ENCODE measurements at regions not wholly inside any gene's neighbourhood (a gene's known extent, or its start where the extent isn't known, plus 50 kb on each side); places are given as distances from the start of the nearest gene placed in this dataset.

- intact Hi-C loops (cut with micrococcal nuclease): no loop called here
Measured at GRCh38 chr2:240333985-240334384, 101.5 kb upstream of the GPC1 start.

GRCh38 chr2:240335061-240335460 is 100.4 kb upstream of the GPC1 start:
- 100% methylated on average over 2 of the region's 3 CpGs for WGBS (ENCODE audit: insufficient coverage)
- no peak overlapping the region for H3K4me2 ChIP-seq (replicated peaks; ENCODE audit: extremely low read depth, low read length, poor library complexity, severe bottlenecking)
- H3K4me3 Mint-ChIP-seq: no peak overlapping the region

More at GRCh38 chr2:240333985-240334384, 101.5 kb upstream of the GPC1 start:
- no peaks in the 10 kb centered on the region for H3K79me2 ChIP-seq (ENCODE audit: insufficient read depth, low read length)
- WGBS (ENCODE audit: insufficient coverage): 79% methylated on average over 7 of the region's 7 CpGs
- H3K36me3 Mint-ChIP-seq: no peaks in the 10 kb centered on the region
- H3K9me3 ChIP-seq (replicated peaks in 1 of 2; ENCODE audit: control insufficient read depth in 1 of 2, insufficient read depth in 1 of 2, low read length in 2 of 2): peaks cover 0 to 8% of the 10 kb centered on the region in 2 donors
- no peak overlapping the region for H3K9ac ChIP-seq (ENCODE audit: insufficient read depth, low read length, poor library complexity, severe bottlenecking)
- H4K20me1 ChIP-seq (ENCODE audit: insufficient read depth, low read length): no peaks in the 10 kb centered on the region
- H3K27ac ChIP-seq (ENCODE audit: low read depth in 1 of 2, low read length in 2 of 2): no peak overlapping the region
- H3K27me3 ChIP-seq (ENCODE audit: control insufficient read depth in 2 of 2, insufficient read depth in 2 of 2, low read length in 2 of 2): no peaks in the 10 kb centered on the region
- no peak overlapping the region for H2AFZ ChIP-seq (ENCODE audit: insufficient read depth, low read depth, low read length, poor library complexity, severe bottlenecking)
- peaks cover 4 to 27% (median 12%) of the 10 kb centered on the region in 7 donors for H3K9me3 Mint-ChIP-seq
- no peaks in the 10 kb centered on the region for H3K36me3 ChIP-seq (replicated peaks in 1 of 2; ENCODE audit: control insufficient read depth in 1 of 2, insufficient read depth in 2 of 2, low read length in 2 of 2)
- H3K4me2 ChIP-seq (replicated peaks; ENCODE audit: extremely low read depth, low read length, poor library complexity, severe bottlenecking): no peak overlapping the region
- no peak overlapping the region for H3K4me3 ChIP-seq (replicated peaks in 1 of 3; ENCODE audit: low read depth in 2 of 3, low read length in 3 of 3)
- peaks cover 0 to 19% (median 7%) of the 10 kb centered on the region in 3 donors for H3K27me3 Mint-ChIP-seq (ENCODE audit: low read depth in 3 of 3)
- DNase-seq: no peak
- TF ChIP-seq CTCF (IDR thresholded peaks at IDR 0.05): no peak
- no peak overlapping the region for H3K4me3 Mint-ChIP-seq
- H3K4me1 ChIP-seq (ENCODE audit: control insufficient read depth in 1 of 2, insufficient read depth in 2 of 2, low read length in 2 of 2): no peaks in the 10 kb centered on the region
- no peaks in the 10 kb centered on the region for H3K4me1 Mint-ChIP-seq
- no peak overlapping the region for H3K27ac Mint-ChIP-seq

More at GRCh38 chr2:240335061-240335460, 100.4 kb upstream of the GPC1 start:
- Histone ChIP-seq H3K4me1 (ENCODE audit: control insufficient read depth in 1 of 2, insufficient read depth in 2 of 2, low read length in 2 of 2) (no peaks in the 10 kb centered on the region), H3K27me3 (ENCODE audit: control insufficient read depth in 2 of 2, insufficient read depth in 2 of 2, low read length in 2 of 2) (no peaks in the 10 kb centered on the region), H3K9me3 (replicated peaks in 1 of 2; ENCODE audit: control insufficient read depth in 1 of 2, insufficient read depth in 1 of 2, low read length in 2 of 2) (peaks cover 0 to 8% of the 10 kb centered on the region in 2 donors), H3K27ac (ENCODE audit: low read depth in 1 of 2, low read length in 2 of 2) (no peak overlapping the region), H3K9ac (ENCODE audit: insufficient read depth, low read length, poor library complexity, severe bottlenecking) (no peak overlapping the region), H3K79me2 (ENCODE audit: insufficient read depth, low read length) (no peaks in the 10 kb centered on the region), H4K20me1 (ENCODE audit: insufficient read depth, low read length) (no peaks in the 10 kb centered on the region), H3K36me3 (replicated peaks in 1 of 2; ENCODE audit: control insufficient read depth in 1 of 2, insufficient read depth in 2 of 2, low read length in 2 of 2) (no peaks in the 10 kb centered on the region), H2AFZ (ENCODE audit: insufficient read depth, low read depth, low read length, poor library complexity, severe bottlenecking) (no peak overlapping the region), H3K4me3 (replicated peaks in 1 of 3; ENCODE audit: low read depth in 2 of 3, low read length in 3 of 3) (no peak overlapping the region)
- Mint-ChIP-seq H3K27me3 (ENCODE audit: low read depth in 3 of 3) (peaks cover 0 to 17% (median 7%) of the 10 kb centered on the region in 3 donors), H3K36me3 (no peaks in the 10 kb centered on the region), H3K4me1 (no peaks in the 10 kb centered on the region), H3K9me3 (peaks cover 4 to 22% (median 12%) of the 10 kb centered on the region in 7 donors), H3K27ac (no peak overlapping the region)
- no peak for DNase-seq
- TF ChIP-seq CTCF (IDR thresholded peaks at IDR 0.05): no peak
- intact Hi-C loops (cut with micrococcal nuclease): no loop called here

Data from CD14-positive monocyte (primary cell).